SIG-M5 treated with dmso at 0.1 percent for 504 hours (cell line): ENCODE measurements at regions not wholly inside any gene's neighbourhood (a gene's known extent, or its start where the extent isn't known, plus 50 kb on each side); places are given as distances from the start of the nearest gene placed in this dataset.
"Not testable (repeated sequence)": the region's sequence is repeated elsewhere in the genome, so short reads cannot be mapped to it uniquely, and the experiment has no call there.

Experiments
- DNase-seq: peaks from one replicate; lab custom pipeline; 2025; ENCODE audit not compliant: unreplicated experiment; lab: John Stamatoyannopoulos, UW

DNA sequence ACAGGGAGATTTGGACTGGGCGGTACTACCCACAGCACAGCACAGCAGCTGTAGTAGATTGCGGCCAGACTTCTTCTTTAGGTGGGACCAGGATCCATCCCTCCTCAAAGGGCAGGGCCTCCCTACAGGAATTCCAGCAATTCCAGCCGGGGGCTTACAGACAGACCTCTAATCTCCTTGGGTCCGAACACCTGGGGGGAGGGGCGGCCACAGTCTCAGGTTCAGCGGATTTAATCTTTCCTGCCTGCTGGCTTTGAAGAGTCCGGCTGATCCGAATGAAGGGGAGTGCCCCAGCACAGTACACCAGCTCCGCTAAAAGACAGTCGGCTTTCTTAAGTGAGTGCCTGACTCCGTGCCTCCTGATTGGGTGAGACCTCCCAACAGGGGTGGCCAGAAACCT lies 1708.5 kb downstream of the BRINP3 start:
- no peak for DNase-seq

DNA sequence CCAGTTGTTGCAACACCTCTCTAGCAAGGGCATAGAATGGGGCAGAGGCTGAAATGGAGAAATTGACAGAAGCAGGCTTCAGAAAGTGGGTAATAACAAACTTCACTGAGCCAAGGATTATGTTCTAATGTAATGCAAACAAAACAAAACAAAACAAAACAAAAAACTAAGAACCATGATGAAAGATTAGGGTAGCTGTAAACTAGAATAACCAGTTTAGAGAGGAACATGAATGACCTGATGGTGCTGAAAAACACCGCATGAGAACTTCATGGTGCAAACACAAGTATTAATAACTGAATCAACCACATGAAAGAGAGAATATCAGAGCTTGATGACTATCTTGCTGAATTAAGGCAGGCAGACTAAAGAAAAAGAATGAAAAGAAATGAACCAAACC lies 1707.7 kb downstream of the BRINP3 start:
- DNase-seq = no peak

DNA sequence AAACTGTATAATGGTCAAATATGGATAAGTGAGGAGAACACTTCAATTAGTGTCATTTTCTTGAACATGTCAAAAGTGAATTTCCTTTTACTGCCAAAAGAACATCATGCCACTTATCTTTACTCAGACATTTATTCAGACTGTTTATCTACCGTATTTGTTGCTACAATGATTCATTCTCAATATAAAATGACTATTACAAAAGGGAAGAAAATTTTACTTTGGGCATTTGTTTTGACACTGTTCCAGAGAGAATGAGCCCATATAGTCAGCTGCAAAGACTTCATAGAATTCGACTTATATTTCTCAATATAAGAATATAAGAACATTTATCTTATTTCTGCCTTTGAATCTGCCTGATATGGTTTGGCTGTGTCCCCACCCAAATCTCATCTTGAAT lies 1699.1 kb downstream of the BRINP3 start:
- no peak for DNase-seq

DNA sequence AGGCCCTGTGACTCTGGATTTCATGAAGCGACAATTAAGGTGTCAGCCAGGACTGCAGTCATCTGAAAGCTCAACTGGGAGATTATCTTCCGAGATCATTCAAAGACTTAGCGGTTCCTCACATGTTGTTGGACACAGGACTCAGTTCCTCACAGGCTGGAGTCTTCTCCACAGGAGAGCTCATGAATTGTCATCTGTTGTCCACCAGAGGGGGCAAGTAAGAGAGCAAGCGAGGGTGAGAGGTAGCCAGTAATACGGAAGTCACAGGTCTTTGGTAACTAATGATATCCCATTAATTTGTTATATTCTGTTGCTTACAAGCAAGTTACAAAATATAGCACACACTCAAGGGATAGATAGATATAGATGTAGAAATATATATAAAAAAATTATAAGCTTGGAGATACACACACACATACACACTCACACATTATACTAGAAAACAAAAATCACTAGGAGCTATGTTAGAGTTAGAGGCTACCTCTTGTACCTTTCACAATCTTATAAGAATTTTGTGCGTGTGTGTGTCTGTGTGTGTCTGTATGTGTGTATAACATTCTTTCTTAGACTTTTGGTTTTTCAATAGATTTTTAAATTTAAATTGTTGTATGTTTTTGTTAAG lies 1695.3 kb downstream of the BRINP3 start:
- peak; percentile 46 for DNase-seq

DNA sequence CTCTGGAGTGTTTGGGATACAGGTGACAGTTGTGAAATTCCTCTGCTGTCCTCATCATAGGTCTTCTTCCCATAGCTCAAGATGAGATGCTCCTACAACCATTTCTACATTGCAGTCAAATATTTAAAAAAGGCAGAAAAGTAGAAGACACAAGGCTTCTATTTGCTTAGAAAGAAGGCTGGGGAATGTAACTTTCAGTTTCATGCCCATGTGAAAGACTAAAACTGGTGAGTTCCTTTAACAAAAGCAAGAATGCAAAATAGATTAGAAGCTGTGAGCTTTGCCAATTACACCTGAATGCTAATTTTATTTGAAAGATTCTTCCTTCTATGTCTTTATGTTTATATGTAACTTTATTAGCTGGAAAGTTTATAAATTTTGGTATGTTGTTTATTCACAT lies 1682.7 kb downstream of the BRINP3 start:
- DNase-seq = no peak

DNA sequence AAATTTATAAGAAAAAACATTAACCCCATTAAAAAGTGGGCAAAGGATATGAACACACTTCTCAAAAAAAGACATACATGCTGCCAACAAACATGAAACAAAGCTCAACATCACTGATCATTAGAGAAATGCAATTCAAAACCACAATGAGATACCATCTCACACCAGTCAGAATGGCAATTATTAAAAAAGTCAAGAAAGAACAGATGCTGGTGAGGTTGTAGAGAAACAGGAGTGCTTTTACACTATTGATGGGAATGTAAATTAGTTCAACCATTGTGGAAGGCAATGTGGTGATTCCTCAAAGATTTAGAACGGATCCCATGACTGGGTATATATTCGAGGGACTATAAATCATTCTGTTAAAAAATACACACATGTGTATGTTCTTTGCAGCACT lies 1665.5 kb downstream of the BRINP3 start:
- not testable (repeated sequence) for DNase-seq

DNA sequence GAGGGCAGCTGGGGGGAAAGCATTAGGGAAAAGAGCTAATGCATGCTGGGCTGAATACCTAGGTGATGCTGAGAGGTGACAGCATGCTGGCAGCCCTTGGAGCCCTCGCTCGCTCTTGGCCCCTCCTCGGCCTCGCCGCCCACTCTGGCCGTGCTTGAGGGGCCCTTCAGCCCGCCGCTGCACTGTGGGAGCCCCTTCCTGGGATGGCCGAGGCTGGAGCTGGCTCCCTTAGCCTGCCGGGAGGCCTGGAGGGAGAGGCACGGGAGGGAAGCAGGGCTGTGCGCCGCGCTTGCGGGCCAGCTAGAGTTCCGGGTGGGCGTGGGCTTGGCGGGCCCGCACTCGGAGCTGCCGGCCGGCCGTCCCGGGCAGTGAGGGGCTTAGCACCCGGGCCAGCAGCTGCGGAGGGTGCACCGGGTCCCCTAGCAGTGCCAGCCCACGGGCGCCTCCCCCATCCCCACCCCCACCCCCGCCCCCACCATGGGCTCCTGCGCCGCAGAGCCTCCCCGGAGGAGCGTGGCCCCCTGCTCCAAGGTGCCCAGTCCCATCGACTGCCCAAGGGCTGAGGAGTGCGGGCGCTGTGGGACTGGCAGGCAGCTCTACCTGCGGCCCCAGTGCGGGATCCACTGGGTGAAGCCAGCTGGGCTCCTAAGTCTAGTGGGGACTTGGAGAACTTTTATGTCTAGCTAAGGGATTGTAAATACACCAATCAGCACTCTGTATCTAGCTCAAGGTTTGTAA lies 1664.7 kb downstream of the BRINP3 start:
- DNase-seq = not testable (repeated sequence)

DNA sequence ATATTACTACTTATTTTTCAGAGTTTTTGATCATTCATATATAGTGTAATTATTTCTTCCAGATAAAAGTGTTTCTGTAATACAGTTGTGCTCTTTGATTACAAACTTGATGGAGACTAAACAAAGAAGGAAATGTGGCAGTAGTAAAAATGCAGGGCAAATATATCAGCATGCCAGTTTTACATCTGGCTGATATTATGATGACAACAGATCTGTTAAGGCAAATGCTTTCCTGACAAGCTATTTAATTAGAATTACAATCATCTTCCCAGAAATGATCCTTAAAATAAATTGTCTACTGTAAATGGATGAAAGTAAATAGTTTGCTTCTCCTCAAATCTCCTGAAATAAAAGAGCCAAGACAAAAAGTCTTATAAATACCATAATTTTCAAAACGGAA lies 1659.8 kb downstream of the BRINP3 start:
- no peak for DNase-seq

DNA sequence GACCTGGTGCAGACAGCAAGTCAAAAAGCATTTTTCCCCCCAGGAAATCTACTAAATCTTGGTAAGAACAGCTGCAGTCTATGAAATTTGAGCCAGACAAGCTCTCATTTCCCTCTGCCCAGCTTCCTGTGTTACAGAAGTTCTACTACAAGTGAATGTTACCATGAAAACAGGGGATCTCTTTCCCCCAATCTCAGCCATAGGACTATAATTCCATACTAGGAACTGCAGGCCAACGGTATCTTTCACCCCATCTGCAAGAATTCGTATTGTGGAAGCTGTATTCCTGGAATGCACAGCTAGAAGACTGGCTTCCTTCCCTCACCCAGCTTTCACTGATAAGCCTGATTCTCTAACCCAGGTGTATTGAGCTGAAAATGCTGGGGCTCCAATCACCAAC lies 1655.4 kb downstream of the BRINP3 start:
- DNase-seq = no peak

DNA sequence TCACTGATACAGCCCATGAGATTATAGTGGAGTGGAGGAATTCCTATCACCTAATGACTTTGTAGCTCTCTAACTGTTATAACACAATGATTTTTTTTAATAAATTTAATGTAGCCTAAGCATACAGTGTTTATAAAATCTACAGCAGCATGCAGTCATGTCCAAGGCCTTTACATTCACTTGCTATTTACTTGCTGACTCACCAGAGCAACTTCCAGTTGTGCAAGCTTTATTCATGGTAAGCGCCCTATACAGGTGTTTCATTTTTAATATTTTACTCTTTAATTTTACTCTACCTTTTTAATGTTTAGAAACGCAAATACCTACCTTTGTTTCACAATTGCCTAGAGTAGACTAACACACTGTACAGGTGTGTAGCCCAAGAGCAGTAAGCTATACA lies 1652.2 kb downstream of the BRINP3 start:
- no peak for DNase-seq

DNA sequence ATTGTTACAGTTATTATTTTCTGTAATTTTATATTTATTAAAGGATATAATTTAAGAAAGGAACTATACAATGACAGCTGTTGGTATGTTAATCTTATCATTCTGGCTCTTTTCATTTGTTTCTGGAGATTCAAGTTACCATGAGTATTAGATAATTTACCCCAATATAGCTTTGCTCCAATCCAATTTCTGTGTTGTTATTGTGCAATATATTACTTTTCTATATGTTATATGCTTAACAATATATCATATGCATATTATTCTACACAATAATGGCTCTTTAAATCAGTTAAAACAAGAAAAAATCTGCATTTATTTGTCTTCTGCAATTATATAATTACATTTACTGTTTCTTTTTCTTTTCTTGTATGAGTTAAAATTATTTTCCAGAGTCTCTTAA lies 1650.9 kb downstream of the BRINP3 start:
- no peak for DNase-seq

DNA sequence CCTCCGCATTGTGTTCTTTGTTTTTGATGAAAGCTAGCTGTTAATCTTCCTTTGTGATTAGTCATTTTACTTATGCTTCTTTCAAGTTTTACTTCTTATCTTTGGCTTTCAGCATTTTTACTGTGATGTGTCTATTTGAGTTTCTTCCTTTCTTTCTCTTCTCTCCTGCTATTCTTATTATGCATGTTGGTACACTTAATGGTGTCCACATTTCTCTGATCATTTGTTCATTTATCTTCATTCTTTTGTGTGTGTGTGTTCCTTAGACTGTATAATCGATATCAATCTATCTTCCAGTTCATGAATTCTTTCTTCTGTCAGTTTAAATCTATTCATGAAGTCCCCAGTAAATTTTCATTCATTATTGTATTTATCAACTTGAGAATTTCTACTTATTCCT lies 1650.3 kb downstream of the BRINP3 start:
- DNase-seq = no peak

DNA sequence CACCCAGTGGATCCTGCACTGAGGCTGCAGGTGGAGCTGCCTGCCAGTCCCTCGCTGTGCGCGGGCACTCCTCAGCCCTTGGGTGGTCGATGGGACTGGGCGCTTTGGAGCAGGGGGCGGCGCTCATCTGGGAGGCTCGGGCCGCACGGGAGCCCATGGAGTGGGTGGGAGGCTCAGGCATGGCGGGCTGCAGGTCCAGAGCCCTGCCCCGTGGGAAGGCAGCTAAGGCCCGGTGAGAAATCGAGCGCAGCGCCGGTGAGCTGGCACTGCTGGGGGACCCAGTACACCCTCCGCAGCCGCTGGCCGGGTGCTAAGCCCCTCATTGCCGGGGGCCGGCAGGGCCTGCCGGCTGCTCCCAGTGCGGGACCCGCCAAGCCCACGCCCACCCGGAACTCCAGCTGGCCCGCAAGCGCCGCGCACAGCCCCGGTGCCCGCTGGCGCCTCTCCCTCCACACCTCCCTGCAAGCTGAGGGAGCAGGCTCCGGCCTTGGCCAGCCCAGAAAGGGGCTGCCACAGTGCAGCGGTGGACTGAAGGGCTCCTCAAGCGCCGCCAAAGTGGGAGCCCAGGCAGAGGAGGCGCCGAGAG lies 1636.5 kb downstream of the BRINP3 start:
- DNase-seq = not testable (repeated sequence)

DNA sequence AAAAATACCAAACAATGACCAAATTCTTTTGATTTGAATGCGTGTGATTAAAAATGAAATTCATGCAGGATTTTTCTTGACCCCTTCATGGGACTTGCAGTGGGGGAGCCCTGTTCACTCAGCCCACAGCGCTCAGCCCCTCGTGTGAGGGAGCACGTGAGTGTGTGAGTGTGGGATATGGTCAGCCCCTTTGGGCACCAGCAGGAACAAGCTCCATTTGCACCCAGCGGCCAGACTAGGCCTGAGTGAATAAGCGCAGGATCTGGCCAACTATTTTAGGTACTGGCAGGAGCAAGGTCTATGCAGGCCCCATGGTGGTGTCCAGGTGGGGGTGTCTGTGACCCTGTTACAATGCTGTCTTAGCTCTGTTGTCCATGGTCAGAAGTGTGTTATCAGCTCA lies 1631.2 kb downstream of the BRINP3 start:
- no peak for DNase-seq

DNA sequence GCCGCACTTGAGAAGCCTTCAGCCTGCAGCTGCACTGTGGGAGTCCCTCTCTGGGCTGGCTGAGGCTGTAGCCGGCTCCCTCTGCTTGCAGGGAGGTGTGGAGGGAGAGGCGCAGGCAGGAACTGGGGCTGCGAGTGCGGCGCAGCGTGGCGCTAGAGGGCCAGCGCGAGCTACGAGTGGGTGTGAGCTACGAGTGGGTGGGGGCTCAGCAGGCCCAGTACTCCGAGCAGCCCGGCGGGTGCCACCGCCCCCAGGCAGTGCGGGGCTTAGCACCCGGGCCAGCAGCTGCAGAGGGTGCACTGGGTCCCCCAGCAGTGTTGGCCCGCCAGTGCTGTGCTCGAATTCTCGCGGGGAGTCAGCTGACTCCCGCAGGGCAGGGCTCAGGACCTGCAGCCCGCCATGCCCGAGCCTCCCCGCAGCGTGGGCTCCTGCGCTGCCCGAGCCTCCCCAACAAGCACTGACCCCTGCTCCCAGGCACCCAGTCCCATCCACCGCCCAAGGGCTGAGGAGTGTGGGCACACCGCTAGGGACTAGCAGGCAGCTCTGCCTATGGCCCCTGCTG lies 1620.1 kb downstream of the BRINP3 start:
- DNase-seq = no peak

DNA sequence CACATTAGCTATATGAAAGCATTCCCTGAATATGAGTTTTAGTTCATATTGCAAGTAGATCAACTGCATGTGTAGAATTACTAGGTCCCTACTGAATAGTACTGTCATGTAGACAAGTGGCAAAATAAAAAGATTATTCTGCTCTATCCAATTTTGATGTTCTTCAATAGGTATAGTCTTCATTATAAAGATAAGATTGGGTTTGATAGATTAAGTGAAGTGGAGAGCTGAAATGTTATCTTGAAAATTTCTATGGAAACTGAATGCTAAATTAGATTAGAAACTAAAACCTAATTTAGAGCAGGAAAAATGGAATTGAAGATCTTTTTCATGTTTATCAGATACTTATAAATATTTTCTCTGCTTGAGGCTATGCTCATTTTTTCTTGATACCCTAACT lies 1610.0 kb downstream of the BRINP3 start:
- no peak for DNase-seq

DNA sequence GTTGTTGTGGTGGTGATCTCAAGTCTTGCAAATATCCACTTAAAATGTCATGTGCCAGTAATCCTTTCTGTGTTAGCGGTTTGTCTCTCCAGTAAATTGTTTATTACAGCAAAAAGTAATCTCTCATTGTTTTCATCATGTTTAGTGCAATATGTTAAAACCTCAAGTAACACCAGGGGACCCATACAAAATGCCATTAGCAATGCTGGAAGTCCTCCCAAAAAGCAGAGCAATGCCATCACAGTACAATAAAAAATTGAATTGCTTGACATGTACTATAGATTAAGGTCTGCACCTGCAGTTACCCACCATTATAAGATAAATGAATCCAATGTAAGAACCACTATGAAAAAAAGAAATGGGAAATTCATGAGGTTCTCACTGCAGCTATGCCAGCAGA lies 1606.5 kb downstream of the BRINP3 start:
- DNase-seq = no peak

DNA sequence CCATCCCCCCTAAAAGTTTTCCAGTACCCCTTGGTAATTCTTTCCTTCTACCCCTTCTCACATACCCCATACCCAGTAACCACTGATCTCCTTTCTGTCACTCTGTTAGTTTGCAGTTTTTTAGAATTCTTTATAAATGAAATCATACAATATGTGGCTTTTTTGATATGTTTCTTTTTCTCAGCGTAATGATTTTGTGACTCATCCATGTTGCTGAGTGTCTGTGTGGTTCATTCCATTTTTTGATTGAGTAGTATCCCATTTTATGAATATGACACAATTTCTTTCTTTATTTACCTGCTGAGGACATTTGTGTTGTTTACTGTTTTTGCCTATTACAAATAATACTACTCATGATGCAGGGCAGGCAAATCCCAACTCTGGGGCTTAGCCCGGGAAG lies 1605.3 kb downstream of the BRINP3 start:
- DNase-seq = no peak

DNA sequence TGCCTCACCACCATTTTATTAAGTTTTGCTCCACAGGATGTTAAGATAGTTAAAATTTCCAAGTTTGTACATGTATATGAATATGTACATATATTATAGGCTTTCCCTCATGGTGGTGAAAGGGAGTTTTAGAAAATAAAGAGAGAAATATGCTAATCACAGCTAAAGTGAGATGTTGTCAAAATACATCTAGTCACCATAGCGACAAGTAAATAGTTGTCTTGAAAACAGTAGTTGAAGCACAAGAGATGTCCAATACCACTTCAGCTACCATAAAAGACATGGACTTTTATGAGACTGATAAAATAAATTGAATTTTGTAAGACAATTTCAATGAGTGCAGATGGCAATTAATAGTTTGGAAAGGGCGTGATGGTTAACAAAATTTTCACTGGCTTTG lies 1600.0 kb downstream of the BRINP3 start:
- no peak for DNase-seq

DNA sequence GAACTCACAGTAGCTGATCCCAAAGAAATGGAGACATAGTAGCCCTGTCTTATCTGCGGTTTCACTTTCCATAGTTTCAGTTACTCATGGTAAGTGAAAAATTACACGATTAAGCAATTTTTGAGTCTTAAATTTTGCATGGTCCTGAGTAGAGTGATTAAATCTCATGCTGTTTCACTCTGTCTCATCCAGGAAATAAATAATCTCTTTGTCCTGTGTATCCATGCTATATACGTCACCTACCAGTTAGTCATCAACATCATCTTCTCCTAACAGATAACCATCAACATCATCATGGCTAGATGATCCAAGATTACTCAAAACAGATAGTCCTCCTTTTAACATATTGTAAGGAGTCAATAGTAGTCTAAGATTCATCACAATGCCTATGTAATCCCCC lies 1589.3 kb downstream of the BRINP3 start:
- DNase-seq = no peak

DNA sequence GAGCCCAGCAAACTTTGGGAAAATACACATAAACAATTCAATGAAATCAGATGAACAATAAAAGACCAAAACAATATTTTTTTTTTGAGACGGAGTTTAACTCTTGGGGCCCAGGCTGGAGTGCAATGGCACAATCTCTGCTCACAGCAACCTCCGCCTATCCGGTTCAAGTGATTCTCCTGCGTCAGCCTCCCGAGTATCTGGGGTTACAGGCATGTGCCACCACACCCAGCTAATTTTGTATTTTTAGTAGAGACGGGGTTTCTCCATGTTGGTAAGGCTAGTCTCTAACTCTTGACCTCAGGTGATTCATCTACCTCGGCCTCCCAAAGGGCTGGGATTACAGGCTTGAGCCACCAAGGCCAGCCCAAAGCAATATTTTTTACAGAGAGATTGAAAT lies 1588.5 kb downstream of the BRINP3 start:
- DNase-seq = no peak

DNA sequence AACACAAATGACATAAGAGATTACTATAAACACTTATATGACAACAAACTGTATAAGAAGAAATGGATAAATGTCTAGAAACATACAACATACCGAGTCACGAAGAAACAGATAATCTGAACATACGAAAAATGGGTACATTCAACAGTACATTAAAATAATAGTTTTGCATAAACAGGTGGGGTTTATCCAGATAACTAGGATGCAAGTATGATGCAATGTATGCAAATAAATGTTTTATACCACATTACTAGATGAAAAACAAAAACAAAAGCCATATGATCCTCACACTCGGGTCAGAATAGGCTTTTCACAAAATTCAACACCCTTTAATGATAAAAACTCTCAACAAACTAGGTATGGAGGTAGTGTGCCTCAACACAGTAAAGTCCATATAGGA lies 1585.7 kb downstream of the BRINP3 start:
- no peak for DNase-seq
